Suprapubic skin (tissue), 4 donors: ENCODE measurements at regions not wholly inside any gene's neighbourhood (a gene's known extent, or its start where the extent isn't known, plus 50 kb on each side); places are given as distances from the start of the nearest gene placed in this dataset.

Experiments used
- DNase-seq, 2 donors: peaks; one replicate each; pipeline ENCODE4 v3.0.0-alpha.2; 2019; ENCODE audit warnings: low spot score in 2 of 2
- H3K27ac ChIP-seq: fragments of 200-600 bp; sonication (generic); one replicate; pipeline ENCODE4 v1.5.1; 2019
- H3K27me3 ChIP-seq: fragments of 200-600 bp; sonication (generic); one replicate; pipeline ENCODE4 v1.5.1; 2019
- H3K36me3 ChIP-seq: fragments of 200-600 bp; sonication (generic); one replicate; pipeline ENCODE4 v1.5.1; 2019
- H3K4me1 ChIP-seq: fragments of 200-600 bp; sonication (generic); one replicate; pipeline ENCODE4 v1.5.1; 2019
- H3K4me3 ChIP-seq: fragments of 200-600 bp; sonication (generic); one replicate; pipeline ENCODE4 v1.5.1; 2019; ENCODE audit warnings: mild to moderate bottlenecking
- H3K9me3 ChIP-seq: fragments of 200-600 bp; sonication (generic); one replicate; pipeline ENCODE4 v1.5.1; 2019
- EP300 ChIP-seq: sonication (generic); formaldehyde crosslinking; IDR thresholded peaks from one replicate; pipeline ENCODE4 v1.6.1; 2017; ENCODE audit warnings: antibody characterized with exemption
- POLR2A ChIP-seq, 2 donors: fragments of 450-650 bp; IDR thresholded peaks; one replicate each; pipeline ENCODE4 v1.6.1; 2017; ENCODE audit warnings: antibody characterized with exemption in 2 of 2, mild to moderate bottlenecking in 2 of 2, moderate library complexity in 2 of 2
- POLR2AphosphoS5 ChIP-seq, 3 donors: sonication (generic); formaldehyde crosslinking; IDR thresholded peaks; one replicate each; pipeline ENCODE4 v1.6.1; 2017; ENCODE audit warnings: antibody characterized with exemption in 3 of 3
- WGBS: methylation state at CpG from one replicate; pipeline ENCODE4 v1.1.5; 2018; 5-methylcytosine and 5-hydroxymethylcytosine counted together
- TF ChIP-seq, protein P1 (sequence below), 2 donors: fragments of 200-600 bp in 1 of 2; fragments of 450-650 bp in 1 of 2; sonication (generic) in 1 of 2; IDR thresholded peaks; one replicate each; pipeline ENCODE4 v1.5.1; 2016 to 2019; ENCODE audit warnings: antibody characterized with exemption in 2 of 2, mild to moderate bottlenecking in 1 of 2, moderate library complexity in 1 of 2

DNA sequence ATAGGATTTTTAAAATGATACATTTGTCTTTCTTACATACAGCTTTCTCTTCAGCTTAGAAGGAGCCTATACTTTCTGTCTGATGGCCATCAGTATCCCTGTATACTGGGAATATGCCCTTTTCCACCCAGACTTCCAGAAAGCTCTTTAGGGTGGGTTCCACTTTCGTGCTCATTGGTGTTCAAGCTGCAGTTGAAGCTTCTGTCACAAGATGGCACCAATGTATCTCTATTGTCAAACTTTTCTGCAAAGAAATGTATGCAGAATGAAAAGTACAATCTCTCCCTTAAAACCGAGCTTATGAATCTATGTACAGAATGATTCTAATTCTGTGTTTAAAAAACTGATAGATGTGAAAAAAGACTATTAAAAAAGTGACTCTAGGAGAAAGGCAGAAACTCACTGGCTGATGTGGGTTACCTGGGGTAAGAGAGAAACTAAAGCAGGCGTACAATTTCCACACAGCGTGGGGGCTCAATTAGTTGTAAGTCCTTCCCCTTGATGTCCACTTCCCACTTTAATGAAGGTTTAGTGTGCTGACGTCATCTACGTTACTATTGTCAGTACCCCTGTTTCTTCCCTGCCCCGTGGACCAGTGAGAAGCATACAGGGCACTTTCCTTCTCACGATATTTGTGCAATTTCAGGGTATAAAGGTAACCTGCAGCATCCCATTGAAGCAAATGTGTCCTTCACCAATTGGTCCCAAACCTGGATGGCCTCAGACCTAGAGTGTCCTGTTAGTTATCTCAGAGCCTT is 57.3 kb upstream of the TCEAL2 start:
- TF ChIP-seq, protein P1, sequence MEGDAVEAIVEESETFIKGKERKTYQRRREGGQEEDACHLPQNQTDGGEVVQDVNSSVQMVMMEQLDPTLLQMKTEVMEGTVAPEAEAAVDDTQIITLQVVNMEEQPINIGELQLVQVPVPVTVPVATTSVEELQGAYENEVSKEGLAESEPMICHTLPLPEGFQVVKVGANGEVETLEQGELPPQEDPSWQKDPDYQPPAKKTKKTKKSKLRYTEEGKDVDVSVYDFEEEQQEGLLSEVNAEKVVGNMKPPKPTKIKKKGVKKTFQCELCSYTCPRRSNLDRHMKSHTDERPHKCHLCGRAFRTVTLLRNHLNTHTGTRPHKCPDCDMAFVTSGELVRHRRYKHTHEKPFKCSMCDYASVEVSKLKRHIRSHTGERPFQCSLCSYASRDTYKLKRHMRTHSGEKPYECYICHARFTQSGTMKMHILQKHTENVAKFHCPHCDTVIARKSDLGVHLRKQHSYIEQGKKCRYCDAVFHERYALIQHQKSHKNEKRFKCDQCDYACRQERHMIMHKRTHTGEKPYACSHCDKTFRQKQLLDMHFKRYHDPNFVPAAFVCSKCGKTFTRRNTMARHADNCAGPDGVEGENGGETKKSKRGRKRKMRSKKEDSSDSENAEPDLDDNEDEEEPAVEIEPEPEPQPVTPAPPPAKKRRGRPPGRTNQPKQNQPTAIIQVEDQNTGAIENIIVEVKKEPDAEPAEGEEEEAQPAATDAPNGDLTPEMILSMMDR (IDR thresholded peaks at IDR 0.05): peak; percentile 5 to 16
- TF ChIP-seq POLR2AphosphoS5 (IDR thresholded peaks at IDR 0.05): no peak
- TF ChIP-seq POLR2A (IDR thresholded peaks at IDR 0.05): no peak
- no peak overlapping the region for H3K4me3 ChIP-seq
- no peaks in the 10 kb centered on the region for H3K9me3 ChIP-seq
- no peak overlapping the region for H3K27ac ChIP-seq
- WGBS: 46% methylated on average over 8 of the region's 8 CpGs
- no peaks in the 10 kb centered on the region for H3K36me3 ChIP-seq
- H3K27me3 ChIP-seq: no peaks in the 10 kb centered on the region
- no peak for DNase-seq
- no peaks in the 10 kb centered on the region for H3K4me1 ChIP-seq

DNA sequence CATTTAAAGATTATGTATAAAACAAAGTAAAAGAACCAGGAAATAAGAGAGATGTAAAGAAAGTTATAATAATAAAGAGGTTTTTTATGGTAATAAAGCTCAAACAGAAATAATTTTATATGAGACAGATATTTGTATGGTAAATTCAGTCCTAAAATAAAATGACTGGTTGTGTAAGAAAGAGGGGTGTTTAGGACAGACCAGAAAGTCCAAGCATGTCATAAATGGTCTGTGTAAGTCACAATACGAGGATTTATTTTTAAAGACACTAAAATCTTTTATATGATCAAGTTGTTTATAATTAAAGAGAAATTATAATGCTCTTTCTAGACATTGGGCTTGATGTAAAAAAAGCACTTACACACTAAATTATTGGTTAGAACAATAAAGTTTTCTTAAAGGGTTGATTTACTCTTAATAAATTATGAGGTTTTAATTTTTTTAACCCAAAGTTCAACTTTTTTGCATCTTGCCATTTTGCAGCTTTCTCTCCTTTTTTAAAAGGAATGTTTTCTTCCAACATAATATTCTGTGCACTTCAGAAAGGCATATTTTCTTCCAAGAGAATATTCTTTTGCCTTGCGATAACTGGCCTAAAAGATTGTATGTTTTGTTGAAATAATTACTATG is 61.9 kb upstream of the TCEAL2 start:
- TF ChIP-seq POLR2A (IDR thresholded peaks at IDR 0.05) (no peak), POLR2AphosphoS5 (IDR thresholded peaks at IDR 0.05) (no peak), EP300 (no peak)
- TF ChIP-seq, protein P1 (IDR thresholded peaks at IDR 0.05): no peak
- DNase-seq: no peak
- WGBS: 91% methylated on average over 2 of the region's 2 CpGs
- H3K4me1 ChIP-seq: no peaks in the 10 kb centered on the region
- H3K36me3 ChIP-seq: no peaks in the 10 kb centered on the region
- no peaks in the 10 kb centered on the region for H3K27me3 ChIP-seq
- no peak overlapping the region for H3K27ac ChIP-seq
- H3K9me3 ChIP-seq: no peaks in the 10 kb centered on the region
- H3K4me3 ChIP-seq: no peak overlapping the region

GRCh38 chrX:102044496-102044895 is 81.0 kb upstream of the TCEAL2 start:
- no peaks in the 10 kb centered on the region for H3K36me3 ChIP-seq
- TF ChIP-seq, protein P1 (IDR thresholded peaks at IDR 0.05): no peak
- TF ChIP-seq POLR2AphosphoS5 (IDR thresholded peaks at IDR 0.05): no peak
- no peak for TF ChIP-seq POLR2A (IDR thresholded peaks at IDR 0.05)
- no peak for TF ChIP-seq EP300
- H3K27me3 ChIP-seq: no peaks in the 10 kb centered on the region
- H3K4me1 ChIP-seq: no peaks in the 10 kb centered on the region
- no peak overlapping the region for H3K27ac ChIP-seq
- no peaks in the 10 kb centered on the region for H3K9me3 ChIP-seq
- no peak for DNase-seq
- 83% methylated on average over 2 of the region's 2 CpGs for WGBS
- no peak overlapping the region for H3K4me3 ChIP-seq

GRCh38 chrX:102043380-102043779 is 82.1 kb upstream of the TCEAL2 start:
- DNase-seq: no peak
- no peak for TF ChIP-seq POLR2AphosphoS5 (IDR thresholded peaks at IDR 0.05)
- TF ChIP-seq, protein P1 (IDR thresholded peaks at IDR 0.05): no peak
- no peak for TF ChIP-seq EP300
- no peak for TF ChIP-seq POLR2A (IDR thresholded peaks at IDR 0.05)
- WGBS: 67% methylated on average over 1 of the region's 3 CpGs
- no peaks in the 10 kb centered on the region for H3K9me3 ChIP-seq
- no peak overlapping the region for H3K27ac ChIP-seq
- no peaks in the 10 kb centered on the region for H3K36me3 ChIP-seq
- no peak overlapping the region for H3K4me3 ChIP-seq
- no peaks in the 10 kb centered on the region for H3K27me3 ChIP-seq
- no peaks in the 10 kb centered on the region for H3K4me1 ChIP-seq
